ENCODE measurements at regions not wholly inside any gene's neighbourhood (a gene's known extent, or its start where the extent isn't known, plus 50 kb on each side); places are given as distances from the start of the nearest gene placed in this dataset.

GRCh38 chr16:17951378-17951777 is 385.2 kb downstream of the NPIPA8 start:
- Histone ChIP-seq H3K9me3 (ENCODE audit: insufficient read depth, low read length) (no peaks in the 10 kb centered on the region), H3K9ac (ENCODE audit: insufficient read length, low read depth) (no peak overlapping the region), H3K4me3 (ENCODE audit: insufficient read length, low read depth) (no peak overlapping the region), H3K27me3 (ENCODE audit: insufficient read depth, insufficient read length) (no peaks in the 10 kb centered on the region), H3K36me3 (ENCODE audit: insufficient read depth, insufficient read length, low read length) (no peaks in the 10 kb centered on the region), H3K4me1 (ENCODE audit: insufficient read depth, insufficient read length) (peaks cover 2% of the 10 kb centered on the region)
- no peak for DNase-seq (ENCODE audit: low read depth, low spot score)
- TF ChIP-seq ZNF274 (IDR thresholded peaks at IDR 0.05; ENCODE audit: low read depth, low read length) = no peak
- no peak for TF ChIP-seq SUZ12 (IDR thresholded peaks at IDR 0.05; ENCODE audit: extremely low read depth, insufficient read depth, insufficient read length)
- TF ChIP-seq YY1 (IDR thresholded peaks at IDR 0.05; ENCODE audit: insufficient read depth, insufficient read length) = no peak

- Histone ChIP-seq H3K9me3 (ENCODE audit: insufficient read depth, low read length) (no peaks in the 10 kb centered on the region), H3K4me1 (ENCODE audit: insufficient read depth, insufficient read length) (peaks cover 2% of the 10 kb centered on the region), H3K9ac (ENCODE audit: insufficient read length, low read depth) (no peak overlapping the region), H3K36me3 (ENCODE audit: insufficient read depth, insufficient read length, low read length) (no peaks in the 10 kb centered on the region), H3K27me3 (ENCODE audit: insufficient read depth, insufficient read length) (no peaks in the 10 kb centered on the region), H3K4me3 (ENCODE audit: insufficient read length, low read depth) (no peak overlapping the region)
- DNase-seq (ENCODE audit: low read depth, low spot score) = no peak
- no peak for TF ChIP-seq ZNF274 (IDR thresholded peaks at IDR 0.05; ENCODE audit: low read depth, low read length)
- no peak for TF ChIP-seq YY1 (IDR thresholded peaks at IDR 0.05; ENCODE audit: insufficient read depth, insufficient read length)
- no peak for TF ChIP-seq SUZ12 (IDR thresholded peaks at IDR 0.05; ENCODE audit: extremely low read depth, insufficient read depth, insufficient read length)
Measured at GRCh38 chr16:17949982-17950250, 386.6 kb downstream of the NPIPA8 start.

GRCh38 chr16:17949141-17949981 is 387.2 kb downstream of the NPIPA8 start:
- Histone ChIP-seq H3K27me3 (ENCODE audit: insufficient read depth, insufficient read length) (no peaks in the 10 kb centered on the region), H3K36me3 (ENCODE audit: insufficient read depth, insufficient read length, low read length) (no peaks in the 10 kb centered on the region), H3K9ac (ENCODE audit: insufficient read length, low read depth) (no peak overlapping the region), H3K9me3 (ENCODE audit: insufficient read depth, low read length) (no peaks in the 10 kb centered on the region), H3K4me3 (ENCODE audit: insufficient read length, low read depth) (no peak overlapping the region), H3K4me1 (ENCODE audit: insufficient read depth, insufficient read length) (peaks cover 2% of the 10 kb centered on the region)
- TF ChIP-seq YY1 (IDR thresholded peaks at IDR 0.05; ENCODE audit: insufficient read depth, insufficient read length) (no peak), SUZ12 (IDR thresholded peaks at IDR 0.05; ENCODE audit: extremely low read depth, insufficient read depth, insufficient read length) (no peak), ZNF274 (IDR thresholded peaks at IDR 0.05; ENCODE audit: low read depth, low read length) (no peak)
- no peak for DNase-seq (ENCODE audit: low read depth, low spot score)

GRCh38 chr16:17947637-17948036 is 388.9 kb downstream of the NPIPA8 start:
- DNase-seq (ENCODE audit: low read depth, low spot score) = no peak
- Histone ChIP-seq H3K9ac (ENCODE audit: insufficient read length, low read depth) (no peak overlapping the region), H3K4me3 (ENCODE audit: insufficient read length, low read depth) (no peak overlapping the region), H3K4me1 (ENCODE audit: insufficient read depth, insufficient read length) (no peaks in the 10 kb centered on the region), H3K9me3 (ENCODE audit: insufficient read depth, low read length) (no peaks in the 10 kb centered on the region), H3K36me3 (ENCODE audit: insufficient read depth, insufficient read length, low read length) (no peaks in the 10 kb centered on the region), H3K27me3 (ENCODE audit: insufficient read depth, insufficient read length) (no peaks in the 10 kb centered on the region)
- TF ChIP-seq YY1 (IDR thresholded peaks at IDR 0.05; ENCODE audit: insufficient read depth, insufficient read length) = no peak
- no peak for TF ChIP-seq SUZ12 (IDR thresholded peaks at IDR 0.05; ENCODE audit: extremely low read depth, insufficient read depth, insufficient read length)
- no peak for TF ChIP-seq ZNF274 (IDR thresholded peaks at IDR 0.05; ENCODE audit: low read depth, low read length)

GRCh38 chr16:17947165-17947564 is 389.4 kb downstream of the NPIPA8 start:
- Histone ChIP-seq H3K36me3 (ENCODE audit: insufficient read depth, insufficient read length, low read length) (no peaks in the 10 kb centered on the region), H3K27me3 (ENCODE audit: insufficient read depth, insufficient read length) (no peaks in the 10 kb centered on the region), H3K4me1 (ENCODE audit: insufficient read depth, insufficient read length) (no peaks in the 10 kb centered on the region), H3K9me3 (ENCODE audit: insufficient read depth, low read length) (no peaks in the 10 kb centered on the region), H3K4me3 (ENCODE audit: insufficient read length, low read depth) (no peak overlapping the region), H3K9ac (ENCODE audit: insufficient read length, low read depth) (no peak overlapping the region)
- DNase-seq (ENCODE audit: low read depth, low spot score) = no peak
- TF ChIP-seq ZNF274 (IDR thresholded peaks at IDR 0.05; ENCODE audit: low read depth, low read length) = no peak
- TF ChIP-seq SUZ12 (IDR thresholded peaks at IDR 0.05; ENCODE audit: extremely low read depth, insufficient read depth, insufficient read length) = no peak
- no peak for TF ChIP-seq YY1 (IDR thresholded peaks at IDR 0.05; ENCODE audit: insufficient read depth, insufficient read length)

GRCh38 chr16:17945080-17945601 is 391.4 kb downstream of the NPIPA8 start:
- no peaks in the 10 kb centered on the region for H3K27me3 ChIP-seq (ENCODE audit: insufficient read depth, insufficient read length)
- H3K4me3 ChIP-seq (ENCODE audit: insufficient read length, low read depth) = no peak overlapping the region
- TF ChIP-seq ZNF274 (IDR thresholded peaks at IDR 0.05; ENCODE audit: low read depth, low read length) (no peak), YY1 (IDR thresholded peaks at IDR 0.05; ENCODE audit: insufficient read depth, insufficient read length) (no peak), SUZ12 (IDR thresholded peaks at IDR 0.05; ENCODE audit: extremely low read depth, insufficient read depth, insufficient read length) (no peak)
- H3K9me3 ChIP-seq (ENCODE audit: insufficient read depth, low read length) = no peaks in the 10 kb centered on the region
- no peaks in the 10 kb centered on the region for H3K4me1 ChIP-seq (ENCODE audit: insufficient read depth, insufficient read length)
- no peaks in the 10 kb centered on the region for H3K36me3 ChIP-seq (ENCODE audit: insufficient read depth, insufficient read length, low read length)
- H3K9ac ChIP-seq (ENCODE audit: insufficient read length, low read depth) = no peak overlapping the region
- no peak for DNase-seq (ENCODE audit: low read depth, low spot score)

- H3K27me3 ChIP-seq (ENCODE audit: insufficient read depth, insufficient read length) = no peaks in the 10 kb centered on the region
- no peaks in the 10 kb centered on the region for H3K36me3 ChIP-seq (ENCODE audit: insufficient read depth, insufficient read length, low read length)
- TF ChIP-seq SUZ12 (IDR thresholded peaks at IDR 0.05; ENCODE audit: extremely low read depth, insufficient read depth, insufficient read length) (no peak), YY1 (IDR thresholded peaks at IDR 0.05; ENCODE audit: insufficient read depth, insufficient read length) (no peak), ZNF274 (IDR thresholded peaks at IDR 0.05; ENCODE audit: low read depth, low read length) (no peak)
- DNase-seq (ENCODE audit: low read depth, low spot score) = peak; percentile 38
- H3K9ac ChIP-seq (ENCODE audit: insufficient read length, low read depth) = no peak overlapping the region
- no peak overlapping the region for H3K4me3 ChIP-seq (ENCODE audit: insufficient read length, low read depth)
- H3K4me1 ChIP-seq (ENCODE audit: insufficient read depth, insufficient read length) = no peaks in the 10 kb centered on the region
- no peaks in the 10 kb centered on the region for H3K9me3 ChIP-seq (ENCODE audit: insufficient read depth, low read length)
Measured at GRCh38 chr16:17944345-17944744, 392.2 kb downstream of the NPIPA8 start.
